Osteoblast (primary cell): ENCODE measurements at regions not wholly inside any gene's neighbourhood (a gene's known extent, or its start where the extent isn't known, plus 50 kb on each side); places are given as distances from the start of the nearest gene placed in this dataset.

ENCODE experiments used
- DNase-seq: peaks from one replicate; pipeline ENCODE4 v3.0.0; 2011; ENCODE audit warnings: low spot score, mixed read lengths; ENCODE audit not compliant: insufficient read length; ENCODE audit errors: missing footprints
- H2AFZ ChIP-seq: 2 replicates; pipeline ENCODE4 v1.6.0; 2011; ENCODE audit warnings: mild to moderate bottlenecking, low read length
- H3K27ac ChIP-seq: 2 replicates; pipeline ENCODE4 v1.5.1; 2011; ENCODE audit warnings: mild to moderate bottlenecking, low read depth, low read length, moderate library complexity
- H3K27me3 ChIP-seq: 2 replicates; pipeline ENCODE4 v1.6.0; 2012; ENCODE audit warnings: mild to moderate bottlenecking, control low read depth, inconsistent platforms, low read length, moderate library complexity; ENCODE audit not compliant: insufficient read depth
- H3K36me3 ChIP-seq: 2 replicates; pipeline ENCODE4 v1.5.1; 2011; ENCODE audit warnings: mild to moderate bottlenecking, low read length, control low read depth, moderate library complexity; ENCODE audit not compliant: insufficient read depth
- H3K4me1 ChIP-seq: 2 replicates; pipeline ENCODE4 v1.5.1; 2011; ENCODE audit warnings: mild to moderate bottlenecking, low read length, control low read depth, moderate library complexity; ENCODE audit not compliant: insufficient read depth
- H3K4me2 ChIP-seq: 2 replicates; pipeline ENCODE4 v1.6.0; 2011; ENCODE audit warnings: mild to moderate bottlenecking, low read length; ENCODE audit not compliant: insufficient read depth
- H3K4me3 ChIP-seq: fragments of 200-600 bp; sonication (generic); 3 replicates; pipeline ENCODE4 v1.5.1; 2012; ENCODE audit warnings: mild to moderate bottlenecking, low read length, inconsistent platforms; ENCODE audit not compliant: insufficient read depth
- H3K79me2 ChIP-seq: 2 replicates; pipeline ENCODE4 v1.6.0; 2012; ENCODE audit warnings: mild to moderate bottlenecking, low read length, control low read depth, inconsistent platforms; ENCODE audit not compliant: insufficient read depth
- H3K9me3 ChIP-seq: 2 replicates; pipeline ENCODE4 v1.5.1; 2011; ENCODE audit warnings: low read depth, low read length, control low read depth
- H4K20me1 ChIP-seq: 2 replicates; pipeline ENCODE4 v1.6.0; 2012; ENCODE audit warnings: mild to moderate bottlenecking, low read length, control low read depth; ENCODE audit not compliant: insufficient read depth
- TF ChIP-seq, protein P1 (sequence below): IDR thresholded peaks from 2 replicates; pipeline ENCODE4 v1.5.1; 2011; ENCODE audit warnings: mild to moderate bottlenecking, low read depth, low read length, moderate library complexity; ENCODE audit errors: extremely low read depth

DNA sequence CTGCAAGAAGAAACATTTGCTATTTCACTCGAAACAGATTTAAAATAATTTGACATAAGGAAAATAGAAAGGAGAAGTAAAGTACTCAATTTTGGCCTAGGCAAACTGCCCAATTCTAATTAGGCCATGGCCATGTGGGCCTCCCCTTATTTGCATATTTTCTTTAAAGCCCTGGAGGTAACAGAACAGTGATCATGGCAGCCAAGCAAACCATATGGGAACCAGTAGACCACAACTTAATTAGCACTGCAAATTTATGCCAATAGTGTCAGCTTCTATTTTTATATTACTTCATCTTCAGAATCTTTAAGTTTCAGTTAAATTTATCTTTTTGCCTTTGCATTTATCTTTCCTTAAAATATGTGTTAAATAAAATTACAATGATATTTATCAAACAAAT is 63.3 kb upstream of the THSD7A start:
- Histone ChIP-seq H3K27ac (no peak overlapping the region), H3K36me3 (no peaks in the 10 kb centered on the region), H3K9me3 (no peaks in the 10 kb centered on the region), H3K79me2 (no peaks in the 10 kb centered on the region), H3K4me2 (no peak overlapping the region), H4K20me1 (no peaks in the 10 kb centered on the region), H3K27me3 (no peaks in the 10 kb centered on the region), H2AFZ (no peak overlapping the region), H3K4me3 (no peak overlapping the region), H3K4me1 (no peaks in the 10 kb centered on the region)
- TF ChIP-seq, protein P1, sequence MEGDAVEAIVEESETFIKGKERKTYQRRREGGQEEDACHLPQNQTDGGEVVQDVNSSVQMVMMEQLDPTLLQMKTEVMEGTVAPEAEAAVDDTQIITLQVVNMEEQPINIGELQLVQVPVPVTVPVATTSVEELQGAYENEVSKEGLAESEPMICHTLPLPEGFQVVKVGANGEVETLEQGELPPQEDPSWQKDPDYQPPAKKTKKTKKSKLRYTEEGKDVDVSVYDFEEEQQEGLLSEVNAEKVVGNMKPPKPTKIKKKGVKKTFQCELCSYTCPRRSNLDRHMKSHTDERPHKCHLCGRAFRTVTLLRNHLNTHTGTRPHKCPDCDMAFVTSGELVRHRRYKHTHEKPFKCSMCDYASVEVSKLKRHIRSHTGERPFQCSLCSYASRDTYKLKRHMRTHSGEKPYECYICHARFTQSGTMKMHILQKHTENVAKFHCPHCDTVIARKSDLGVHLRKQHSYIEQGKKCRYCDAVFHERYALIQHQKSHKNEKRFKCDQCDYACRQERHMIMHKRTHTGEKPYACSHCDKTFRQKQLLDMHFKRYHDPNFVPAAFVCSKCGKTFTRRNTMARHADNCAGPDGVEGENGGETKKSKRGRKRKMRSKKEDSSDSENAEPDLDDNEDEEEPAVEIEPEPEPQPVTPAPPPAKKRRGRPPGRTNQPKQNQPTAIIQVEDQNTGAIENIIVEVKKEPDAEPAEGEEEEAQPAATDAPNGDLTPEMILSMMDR, result no peak
- no peak for DNase-seq

DNA sequence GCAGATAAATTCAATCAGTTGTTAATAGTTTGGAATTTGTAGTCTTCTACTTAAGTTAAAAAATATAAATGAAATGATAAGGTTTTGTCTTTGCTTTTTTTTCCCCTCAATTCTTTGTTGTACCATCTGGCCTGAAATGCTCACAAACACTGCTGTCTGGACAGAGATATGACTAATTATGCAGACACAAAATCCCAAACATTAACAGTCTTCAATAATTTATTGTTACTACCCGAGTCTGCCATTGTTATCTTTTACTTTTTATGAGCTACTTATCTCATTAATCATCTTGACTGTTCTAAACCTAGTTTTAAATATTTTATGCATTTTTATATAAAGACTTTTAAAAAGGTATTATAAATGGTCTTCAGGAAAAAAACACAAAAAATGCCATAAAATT is 64.7 kb upstream of the THSD7A start:
- TF ChIP-seq, protein P1, result no peak
- no peak for DNase-seq
- H3K4me3 ChIP-seq, result no peak overlapping the region
- no peaks in the 10 kb centered on the region for H4K20me1 ChIP-seq
- H3K9me3 ChIP-seq, result no peaks in the 10 kb centered on the region
- H3K4me2 ChIP-seq, result no peak overlapping the region
- no peaks in the 10 kb centered on the region for H3K4me1 ChIP-seq
- H3K27me3 ChIP-seq, result no peaks in the 10 kb centered on the region
- H3K36me3 ChIP-seq, result no peaks in the 10 kb centered on the region
- no peaks in the 10 kb centered on the region for H3K79me2 ChIP-seq
- no peak overlapping the region for H3K27ac ChIP-seq
- H2AFZ ChIP-seq, result no peak overlapping the region

DNA sequence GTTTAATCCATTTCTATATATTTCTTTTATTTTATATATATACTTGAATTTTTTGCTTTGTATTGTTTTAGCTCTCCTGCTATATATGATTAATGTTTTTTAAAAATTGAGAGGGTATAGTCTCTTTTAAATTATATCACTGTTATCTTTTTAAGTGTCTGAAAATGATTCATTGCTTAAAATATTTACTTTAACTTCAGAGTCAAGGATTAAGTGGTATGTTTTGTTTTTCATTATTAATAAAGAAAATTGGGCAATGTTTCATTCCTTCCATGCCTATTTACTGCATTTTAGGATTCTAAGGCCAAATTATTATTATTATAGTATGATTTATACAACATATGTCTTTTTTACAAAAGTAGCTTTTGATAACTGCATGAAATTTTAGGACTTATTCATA is 67.2 kb upstream of the THSD7A start:
- no peaks in the 10 kb centered on the region for H3K4me1 ChIP-seq
- H3K4me3 ChIP-seq, result no peak overlapping the region
- no peak for DNase-seq
- H3K27me3 ChIP-seq, result no peaks in the 10 kb centered on the region
- H3K36me3 ChIP-seq, result no peaks in the 10 kb centered on the region
- H2AFZ ChIP-seq, result no peak overlapping the region
- no peak overlapping the region for H3K4me2 ChIP-seq
- no peaks in the 10 kb centered on the region for H3K79me2 ChIP-seq
- TF ChIP-seq, protein P1, result no peak
- H4K20me1 ChIP-seq, result no peaks in the 10 kb centered on the region
- H3K9me3 ChIP-seq, result peaks cover 2% of the 10 kb centered on the region
- H3K27ac ChIP-seq, result no peak overlapping the region

DNA sequence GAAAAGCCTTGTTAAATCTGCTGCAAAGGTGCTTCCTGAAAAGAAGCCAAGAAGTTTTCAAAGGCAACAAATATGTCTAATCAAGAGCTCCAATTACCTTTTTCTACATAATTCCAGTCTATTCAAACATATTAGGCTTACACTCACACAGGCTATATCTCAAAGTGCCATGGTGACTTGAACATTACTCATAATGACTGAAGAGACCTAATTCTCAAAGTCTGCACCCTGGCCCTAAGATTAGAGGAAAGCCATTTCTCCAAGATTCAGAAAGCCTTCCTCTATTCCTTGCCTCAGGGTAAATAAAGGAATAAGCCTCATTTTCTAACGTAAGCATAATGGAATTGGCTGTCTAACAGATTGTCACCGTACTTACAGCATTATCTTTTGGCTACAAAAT is 78.3 kb upstream of the THSD7A start:
- no peak for DNase-seq
- Histone ChIP-seq H3K27me3 (no peaks in the 10 kb centered on the region), H2AFZ (no peak overlapping the region), H3K4me1 (no peaks in the 10 kb centered on the region), H3K4me2 (no peak overlapping the region), H3K4me3 (no peak overlapping the region), H3K79me2 (no peaks in the 10 kb centered on the region), H3K9me3 (no peaks in the 10 kb centered on the region), H3K36me3 (no peaks in the 10 kb centered on the region), H3K27ac (no peak overlapping the region), H4K20me1 (no peaks in the 10 kb centered on the region)
- TF ChIP-seq, protein P1, result no peak
